ENCODE measurements at regions not wholly inside any gene's neighbourhood (a gene's known extent, or its start where the extent isn't known, plus 50 kb on each side); places are given as distances from the start of the nearest gene placed in this dataset.

DNA sequence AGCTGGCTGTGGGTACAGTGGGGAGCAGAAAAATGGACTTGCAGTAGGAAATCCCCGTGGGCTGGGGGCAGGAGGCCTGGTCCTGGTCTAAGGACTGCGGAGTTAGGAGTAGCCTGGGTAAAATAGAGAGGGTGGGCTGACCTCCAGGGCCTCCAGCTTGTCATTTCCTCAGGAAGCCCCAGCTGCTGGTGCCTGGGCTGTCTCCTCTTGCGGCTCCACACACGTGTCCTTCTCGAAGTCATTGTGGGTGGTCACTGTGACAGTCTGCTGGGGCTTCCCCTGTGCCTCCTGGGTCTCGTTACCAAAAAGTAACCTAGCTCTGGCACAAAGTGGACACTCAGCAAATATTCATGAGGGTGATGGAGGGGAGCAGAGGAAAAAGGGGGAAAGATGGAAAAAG lies 259.7 kb downstream of the FGF9 start:
- H2BK12ac ChIP-seq (ENCODE audit: insufficient read length, low read depth, low read length): no peak overlapping the region
- no peaks in the 10 kb centered on the region for H3K9me3 ChIP-seq (ENCODE audit: control insufficient read depth, low read depth, low read length)
- Mint-ChIP-seq H3K27ac (peak overlapping the region in 1 of 3 experiments; percentile 70; a peak in 1 of 7 replicates), H3K9me3 (peaks cover 0 to 3% of the 10 kb centered on the region in 2 experiments; a peak in 3 of 5 replicates), H3K4me3 (no peak overlapping the region), H3K36me3 (ENCODE audit: insufficient read depth in 1 of 3, low read depth in 3 of 3) (peaks cover 0 to 3% (median 0%) of the 10 kb centered on the region in 3 experiments; a peak in 3 of 7 replicates), H3K4me1 (peaks cover 18 to 22% of the 10 kb centered on the region in 2 experiments), H3K27me3 (ENCODE audit: low read depth) (peaks cover 1% of the 10 kb centered on the region)
- H3K9ac ChIP-seq (ENCODE audit: extremely low read depth, insufficient read length, low read length): no peak overlapping the region
- no peaks in the 10 kb centered on the region for H3K79me2 ChIP-seq (ENCODE audit: insufficient read depth, low read length)
- H3T11ph ChIP-seq (ENCODE audit: low read length): no peak overlapping the region
- H2AK5ac ChIP-seq (ENCODE audit: insufficient read length, low read length): no peak overlapping the region
- no peak overlapping the region for H4K5ac ChIP-seq (ENCODE audit: insufficient read length, low read depth, low read length)
- no CpG with 5 or more reads among the region's 6 CpGs for WGBS (ENCODE audit: extremely low coverage, insufficient read length, low lambda C conversion rate)
- H2AFZ ChIP-seq (ENCODE audit: low read length): no peak overlapping the region
- H3K23ac ChIP-seq (ENCODE audit: insufficient read length, low read depth, low read length): no peak overlapping the region
- H2BK20ac ChIP-seq (ENCODE audit: low read depth, low read length, poor library complexity, severe bottlenecking): no peak overlapping the region
- peaks cover 6% of the 10 kb centered on the region for H3K4me1 ChIP-seq (ENCODE audit: insufficient read depth, low read length)
- H3K79me1 ChIP-seq (ENCODE audit: insufficient read depth, low read depth, low read length, poor library complexity, severe bottlenecking): no peaks in the 10 kb centered on the region
- no peak overlapping the region for H2BK15ac ChIP-seq (ENCODE audit: low read depth, low read length)
- H4K20me1 ChIP-seq (ENCODE audit: control insufficient read depth, insufficient read depth, insufficient read length): no peaks in the 10 kb centered on the region
- no peak overlapping the region for H3K56ac ChIP-seq (ENCODE audit: insufficient read length, low read depth, low read length)
- H3K23me2 ChIP-seq (ENCODE audit: insufficient read length, low read depth, low read length, poor library complexity, severe bottlenecking): no peaks in the 10 kb centered on the region
- no peak overlapping the region for H2BK120ac ChIP-seq (ENCODE audit: low read depth, low read length, poor library complexity, severe bottlenecking)
- H2BK5ac ChIP-seq (ENCODE audit: insufficient read length, low read length): no peak overlapping the region
- no peaks in the 10 kb centered on the region for H3K27me3 ChIP-seq (ENCODE audit: insufficient read depth, low read length)
- no peak overlapping the region for H3K27ac ChIP-seq (ENCODE audit: insufficient read length, low read depth, low read length)
- no peak overlapping the region for H3K4ac ChIP-seq (ENCODE audit: low read depth, low read length)
- H3K14ac ChIP-seq (ENCODE audit: insufficient read depth, low read length): no peak overlapping the region
- DNase-seq: no peak
- peak overlapping the region; percentile 78 for H4K91ac ChIP-seq (ENCODE audit: insufficient read length, low read depth, low read length)
- no peak overlapping the region for H3K18ac ChIP-seq (ENCODE audit: insufficient read length, low read depth, low read length)
- TF ChIP-seq, protein P1, sequence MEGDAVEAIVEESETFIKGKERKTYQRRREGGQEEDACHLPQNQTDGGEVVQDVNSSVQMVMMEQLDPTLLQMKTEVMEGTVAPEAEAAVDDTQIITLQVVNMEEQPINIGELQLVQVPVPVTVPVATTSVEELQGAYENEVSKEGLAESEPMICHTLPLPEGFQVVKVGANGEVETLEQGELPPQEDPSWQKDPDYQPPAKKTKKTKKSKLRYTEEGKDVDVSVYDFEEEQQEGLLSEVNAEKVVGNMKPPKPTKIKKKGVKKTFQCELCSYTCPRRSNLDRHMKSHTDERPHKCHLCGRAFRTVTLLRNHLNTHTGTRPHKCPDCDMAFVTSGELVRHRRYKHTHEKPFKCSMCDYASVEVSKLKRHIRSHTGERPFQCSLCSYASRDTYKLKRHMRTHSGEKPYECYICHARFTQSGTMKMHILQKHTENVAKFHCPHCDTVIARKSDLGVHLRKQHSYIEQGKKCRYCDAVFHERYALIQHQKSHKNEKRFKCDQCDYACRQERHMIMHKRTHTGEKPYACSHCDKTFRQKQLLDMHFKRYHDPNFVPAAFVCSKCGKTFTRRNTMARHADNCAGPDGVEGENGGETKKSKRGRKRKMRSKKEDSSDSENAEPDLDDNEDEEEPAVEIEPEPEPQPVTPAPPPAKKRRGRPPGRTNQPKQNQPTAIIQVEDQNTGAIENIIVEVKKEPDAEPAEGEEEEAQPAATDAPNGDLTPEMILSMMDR (conservative IDR thresholded peaks at IDR 0.05): no peak
- H4K8ac ChIP-seq (replicated peaks; ENCODE audit: insufficient read length, low read depth, low read length): no peak overlapping the region
- H3K4me2 ChIP-seq (ENCODE audit: insufficient read depth, insufficient read length, low read length): no peak overlapping the region
